ENCODE measurements at regions not wholly inside any gene's neighbourhood (a gene's known extent, or its start where the extent isn't known, plus 50 kb on each side); places are given as distances from the start of the nearest gene placed in this dataset.

- DNase-seq: no peak
Observed at GRCh38 chr7:35437619-35438275, 183.8 kb upstream of the TBX20 start.

GRCh38 chr7:35436452-35436851 is 182.6 kb upstream of the TBX20 start:
- DNase-seq: no peak

- DNase-seq: peak; percentile 39
Observed at GRCh38 chr7:35430547-35431153, 176.8 kb upstream of the TBX20 start.

- DNase-seq: peak; percentile 73
Observed at GRCh38 chr7:35424869-35425495, 171.1 kb upstream of the TBX20 start.

- DNase-seq: no peak
Observed at GRCh38 chr7:35424440-35424839, 170.5 kb upstream of the TBX20 start.

GRCh38 chr7:35422715-35423114 is 168.8 kb upstream of the TBX20 start:
- DNase-seq: no peak

- DNase-seq: peak; percentile 4
Observed at GRCh38 chr7:35420656-35421055, 166.8 kb upstream of the TBX20 start.

- DNase-seq: no peak
Observed at GRCh38 chr7:35419391-35419755, 165.5 kb upstream of the TBX20 start.

GRCh38 chr7:35418716-35419390 is 165.0 kb upstream of the TBX20 start:
- no peak for DNase-seq

GRCh38 chr7:35416568-35416967 is 162.7 kb upstream of the TBX20 start:
- no peak for DNase-seq

- no peak for DNase-seq
Observed at GRCh38 chr7:35415411-35415822, 161.5 kb upstream of the TBX20 start.

GRCh38 chr7:35411331-35411730 is 157.4 kb upstream of the TBX20 start:
- no peak for DNase-seq

- DNase-seq: no peak
Observed at GRCh38 chr7:35405461-35405860, 151.6 kb upstream of the TBX20 start.

- no peak for DNase-seq
Observed at GRCh38 chr7:35401217-35401879, 147.4 kb upstream of the TBX20 start.

GRCh38 chr7:35399840-35400239 is 145.9 kb upstream of the TBX20 start:
- no peak for DNase-seq

GRCh38 chr7:35399216-35399615 is 145.3 kb upstream of the TBX20 start:
- no peak for DNase-seq

- DNase-seq: no peak
Observed at GRCh38 chr7:35398518-35398917, 144.6 kb upstream of the TBX20 start.

- DNase-seq: no peak
Observed at GRCh38 chr7:35390146-35390545, 136.2 kb upstream of the TBX20 start.

- DNase-seq: no peak
Observed at GRCh38 chr7:35389636-35390035, 135.7 kb upstream of the TBX20 start.

- DNase-seq: no peak
Observed at GRCh38 chr7:35386816-35387706, 133.2 kb upstream of the TBX20 start.

- DNase-seq: no peak
Observed at GRCh38 chr7:35386082-35386815, 132.3 kb upstream of the TBX20 start.
